K562 (cell line): ENCODE measurements at regions not wholly inside any gene's neighbourhood (a gene's known extent, or its start where the extent isn't known, plus 50 kb on each side); places are given as distances from the start of the nearest gene placed in this dataset.

Experiments used
- PREB ChIP-seq: sonication (generic); formaldehyde crosslinking; IDR thresholded peaks from 2 replicates; pipeline ENCODE4 v1.8.1; 2023; ENCODE audit warnings: mild to moderate bottlenecking, missing genetic modification reagents
- RERE ChIP-seq: sonication (generic); formaldehyde crosslinking; IDR thresholded peaks from 2 replicates; pipeline ENCODE4 v1.8.0; 2023; ENCODE audit warnings: missing genetic modification reagents, mild to moderate bottlenecking, borderline replicate concordance
- ZNF133 ChIP-seq: fragments of 250-450 bp; sonication (Bioruptor Pico); IDR thresholded peaks from 2 replicates; pipeline ENCODE4 v1.4.0; 2020; ENCODE audit warnings: mild to moderate bottlenecking
- ZNF512 ChIP-seq: IDR thresholded peaks from 2 replicates; pipeline ENCODE4 v1.6.1; 2016; ENCODE audit warnings: missing genetic modification characterization, missing compliant biosample characterization

GRCh38 chr12:34394211-34395055 lies 372.1 kb downstream of the ALG10 start (continued):
- no peak for TF ChIP-seq ZNF512
- TF ChIP-seq ZNF133 (CRISPR knock-in tag), result no peak
- TF ChIP-seq RERE (CRISPR knock-in tag), result no peak
- no peak for TF ChIP-seq PREB
- TF ChIP-seq, all 486 proteins: peak for 0
